Neutrophil (primary cell): ENCODE measurements at regions not wholly inside any gene's neighbourhood (a gene's known extent, or its start where the extent isn't known, plus 50 kb on each side); places are given as distances from the start of the nearest gene placed in this dataset.

ENCODE experiments used
- H3K27ac ChIP-seq: fragments of 200-600 bp; sonication (generic); 2 replicates; pipeline ENCODE4 v1.5.1; 2016; ENCODE audit warnings: mild to moderate bottlenecking, moderate library complexity
- H3K27me3 ChIP-seq: fragments of 200-600 bp; sonication (generic); 2 replicates; pipeline ENCODE4 v1.6.0; 2016; ENCODE audit warnings: mild to moderate bottlenecking
- H3K36me3 ChIP-seq: fragments of 200-600 bp; sonication (generic); 2 replicates; pipeline ENCODE4 v1.5.1; 2017
- H3K4me1 ChIP-seq, 2 experiments: fragments of 200-600 bp in 1 of 2; sonication (generic) in 1 of 2; 1 replicate in 1 of 2; 2 replicates in 1 of 2; pipeline versions ENCODE4 v1.5.1 to v1.6.1; 2013 to 2016; ENCODE audit warnings: low read depth in 1 of 2, low read length in 1 of 2, mild to moderate bottlenecking in 1 of 2, moderate library complexity in 1 of 2; ENCODE audit not compliant: control insufficient read depth in 1 of 2, insufficient read depth in 1 of 2
- H3K4me3 ChIP-seq, 2 experiments: fragments of 200-600 bp in 1 of 2; sonication (generic) in 1 of 2; 1 replicate in 1 of 2; 2 replicates in 1 of 2; pipeline ENCODE4 v1.5.1; 2013 to 2016; ENCODE audit warnings: low read depth in 1 of 2, low read length in 1 of 2, mild to moderate bottlenecking in 1 of 2, moderate library complexity in 1 of 2
- H3K9me3 ChIP-seq: fragments of 200-600 bp; sonication (generic); 2 replicates; pipeline ENCODE4 v1.5.1; 2016
- CTCF ChIP-seq: fragments of 200-600 bp; sonication (generic); IDR thresholded peaks from 2 replicates; pipeline ENCODE4 v1.5.1; 2016; ENCODE audit warnings: antibody characterized with exemption

GRCh38 chr15:39510001-39510701 lies 70.7 kb upstream of the THBS1 start:
- TF ChIP-seq CTCF: no peak
- Histone ChIP-seq H3K36me3 (no peaks in the 10 kb centered on the region), H3K27me3 (peaks cover 18% of the 10 kb centered on the region), H3K4me3 (no peak overlapping the region), H3K9me3 (no peaks in the 10 kb centered on the region), H3K27ac (no peak overlapping the region), H3K4me1 (no peaks in the 10 kb centered on the region)

GRCh38 chr15:39511000-39511915 lies 69.6 kb upstream of the THBS1 start:
- Histone ChIP-seq H3K27ac (no peak overlapping the region), H3K27me3 (peaks cover 18% of the 10 kb centered on the region), H3K36me3 (no peaks in the 10 kb centered on the region), H3K4me1 (no peaks in the 10 kb centered on the region), H3K9me3 (no peaks in the 10 kb centered on the region), H3K4me3 (no peak overlapping the region)
- no peak for TF ChIP-seq CTCF

GRCh38 chr15:39511916-39512260 lies 69.0 kb upstream of the THBS1 start:
- no peak overlapping the region for H3K27ac ChIP-seq
- no peaks in the 10 kb centered on the region for H3K9me3 ChIP-seq
- H3K4me3 ChIP-seq: no peak overlapping the region
- TF ChIP-seq CTCF: no peak
- H3K36me3 ChIP-seq: no peaks in the 10 kb centered on the region
- H3K4me1 ChIP-seq: no peaks in the 10 kb centered on the region
- H3K27me3 ChIP-seq: peaks cover 18% of the 10 kb centered on the region

- Histone ChIP-seq H3K27me3 (peaks cover 18% of the 10 kb centered on the region), H3K4me1 (no peaks in the 10 kb centered on the region), H3K27ac (no peak overlapping the region), H3K9me3 (no peaks in the 10 kb centered on the region), H3K36me3 (no peaks in the 10 kb centered on the region), H3K4me3 (no peak overlapping the region)
- no peak for TF ChIP-seq CTCF
Measured at GRCh38 chr15:39512643-39513042, 68.2 kb upstream of the THBS1 start.

GRCh38 chr15:39513936-39514335 lies 66.9 kb upstream of the THBS1 start:
- no peaks in the 10 kb centered on the region for H3K4me1 ChIP-seq
- TF ChIP-seq CTCF: no peak
- peaks cover 15% of the 10 kb centered on the region for H3K27me3 ChIP-seq
- H3K9me3 ChIP-seq: no peaks in the 10 kb centered on the region
- H3K4me3 ChIP-seq: no peak overlapping the region
- H3K36me3 ChIP-seq: no peaks in the 10 kb centered on the region
- H3K27ac ChIP-seq: no peak overlapping the region
